Activated CD4-positive, alpha-beta T cell treated with anti-CD3 and anti-CD28 coated beads for 1 hour (primary cell): ENCODE measurements at regions not wholly inside any gene's neighbourhood (a gene's known extent, or its start where the extent isn't known, plus 50 kb on each side); places are given as distances from the start of the nearest gene placed in this dataset.

Experiments
- DNase-seq: peaks from one replicate; pipeline ENCODE4 v3.0.0-alpha.2; 2020

- DNase-seq: no peak
Measured at GRCh38 chr11:11173316-11174025, 179.6 kb downstream of the CSNK2A3 start.

GRCh38 chr11:11171854-11172253 is 181.2 kb downstream of the CSNK2A3 start:
- DNase-seq: no peak

- no peak for DNase-seq
Measured at GRCh38 chr11:11171285-11171684, 181.8 kb downstream of the CSNK2A3 start.

GRCh38 chr11:11170352-11171084 is 182.5 kb downstream of the CSNK2A3 start:
- DNase-seq: no peak

- DNase-seq: no peak
Measured at GRCh38 chr11:11169715-11170351, 183.2 kb downstream of the CSNK2A3 start.

- DNase-seq: no peak
Measured at GRCh38 chr11:11167806-11168205, 185.2 kb downstream of the CSNK2A3 start.

- DNase-seq: no peak
Measured at GRCh38 chr11:11164334-11164690, 188.7 kb downstream of the CSNK2A3 start.

- DNase-seq: no peak
Measured at GRCh38 chr11:11163669-11164333, 189.2 kb downstream of the CSNK2A3 start.

GRCh38 chr11:11163236-11163635 is 189.8 kb downstream of the CSNK2A3 start:
- DNase-seq: no peak

- DNase-seq: peak; percentile 46
Measured at GRCh38 chr11:11157185-11157584, 195.9 kb downstream of the CSNK2A3 start.

- DNase-seq: peak; percentile 36
Measured at GRCh38 chr11:11155962-11156815, 196.9 kb downstream of the CSNK2A3 start.

- DNase-seq: no peak
Measured at GRCh38 chr11:11152877-11153276, 200.2 kb downstream of the CSNK2A3 start.

- DNase-seq: no peak
Measured at GRCh38 chr11:11149671-11150459, 203.2 kb downstream of the CSNK2A3 start.

GRCh38 chr11:11148596-11148995 is 204.5 kb downstream of the CSNK2A3 start:
- DNase-seq: no peak

- no peak for DNase-seq
Measured at GRCh38 chr11:11148104-11148509, 204.9 kb downstream of the CSNK2A3 start.

- no peak for DNase-seq
Measured at GRCh38 chr11:11146830-11147229, 206.2 kb downstream of the CSNK2A3 start.

- DNase-seq: no peak
Measured at GRCh38 chr11:11143849-11144248, 209.2 kb downstream of the CSNK2A3 start.

GRCh38 chr11:11142430-11142829 is 210.6 kb downstream of the CSNK2A3 start:
- no peak for DNase-seq

- DNase-seq: no peak
Measured at GRCh38 chr11:11141065-11141464, 212.0 kb downstream of the CSNK2A3 start.

- DNase-seq: no peak
Measured at GRCh38 chr11:11140510-11140909, 212.5 kb downstream of the CSNK2A3 start.

- DNase-seq: no peak
Measured at GRCh38 chr11:11137339-11137738, 215.7 kb downstream of the CSNK2A3 start.
